Left renal cortex interstitium (tissue), 4 donors: ENCODE measurements at regions not wholly inside any gene's neighbourhood (a gene's known extent, or its start where the extent isn't known, plus 50 kb on each side); places are given as distances from the start of the nearest gene placed in this dataset.

Experiments
- DNase-seq, 4 donors: peaks; one replicate each; pipeline ENCODE4 v3.0.0-alpha.2; 2013; ENCODE audit warnings: low read depth in 4 of 4, low spot score in 2 of 4, missing footprints in 1 of 4

DNA sequence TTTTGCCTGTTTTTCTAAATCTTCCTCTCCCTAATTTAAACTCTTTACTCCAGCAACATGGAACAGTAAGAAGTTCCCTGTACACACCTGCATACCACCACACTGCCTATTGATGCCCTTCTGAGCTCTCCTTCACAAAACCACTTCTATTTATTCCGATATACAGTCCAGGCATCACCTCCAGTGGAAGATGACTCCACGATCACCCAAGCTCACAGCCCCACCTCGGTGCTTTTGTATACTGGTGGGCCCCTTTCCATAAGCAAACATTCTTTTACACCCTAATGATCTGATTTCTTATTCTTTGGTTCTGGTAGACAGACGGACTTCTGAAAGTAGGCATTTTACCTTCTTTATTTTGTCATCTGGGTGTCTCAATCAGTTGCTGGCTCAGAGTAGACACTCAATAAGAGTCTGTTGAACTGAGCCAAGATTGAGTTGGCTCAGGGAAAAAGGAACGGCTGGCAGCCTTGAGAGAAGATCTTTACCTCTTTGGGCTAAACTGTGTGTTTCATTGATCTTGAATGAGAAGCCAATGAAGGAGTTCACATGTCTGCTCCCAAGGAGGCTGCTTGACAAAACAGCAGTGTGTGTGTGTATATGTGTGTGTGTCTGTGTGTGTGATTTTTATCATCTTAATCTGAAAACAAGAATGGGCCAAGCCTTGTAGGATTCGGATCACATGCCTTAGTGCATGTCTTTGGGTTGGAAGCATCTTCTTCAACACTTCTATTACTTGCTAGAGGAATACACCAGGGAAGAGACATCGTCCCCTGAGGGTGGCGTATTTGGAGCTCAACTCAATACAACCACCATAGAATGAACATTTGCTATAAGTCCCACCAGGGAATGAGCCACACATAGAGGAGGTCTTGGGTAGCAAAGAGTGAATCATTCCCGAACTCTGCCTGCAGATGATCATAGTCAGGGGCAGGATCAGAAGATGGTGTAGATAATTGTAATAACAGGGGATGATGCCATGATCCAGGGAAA, 341.8 kb downstream of the CYRIA start:
- DNase-seq = no peak

DNA sequence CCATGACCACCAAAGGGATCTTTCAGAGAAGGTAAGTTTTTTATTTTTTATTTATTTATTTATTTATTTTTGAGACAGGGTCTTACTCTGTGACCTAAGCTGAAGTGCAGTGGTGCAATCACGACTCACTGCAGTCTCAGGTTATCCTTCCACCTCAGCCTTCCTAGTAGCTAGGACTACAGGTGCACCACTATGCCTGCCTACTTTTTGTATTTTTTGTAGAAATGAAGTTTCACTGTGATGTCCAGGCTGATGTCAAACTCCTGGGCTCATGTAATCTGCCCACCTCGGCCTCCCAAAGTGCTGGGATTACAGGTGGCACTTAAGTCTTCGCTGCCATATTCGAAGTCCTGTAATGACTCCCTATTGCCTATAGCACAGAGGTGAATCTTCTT, 342.5 kb downstream of the CYRIA start:
- no peak for DNase-seq

DNA sequence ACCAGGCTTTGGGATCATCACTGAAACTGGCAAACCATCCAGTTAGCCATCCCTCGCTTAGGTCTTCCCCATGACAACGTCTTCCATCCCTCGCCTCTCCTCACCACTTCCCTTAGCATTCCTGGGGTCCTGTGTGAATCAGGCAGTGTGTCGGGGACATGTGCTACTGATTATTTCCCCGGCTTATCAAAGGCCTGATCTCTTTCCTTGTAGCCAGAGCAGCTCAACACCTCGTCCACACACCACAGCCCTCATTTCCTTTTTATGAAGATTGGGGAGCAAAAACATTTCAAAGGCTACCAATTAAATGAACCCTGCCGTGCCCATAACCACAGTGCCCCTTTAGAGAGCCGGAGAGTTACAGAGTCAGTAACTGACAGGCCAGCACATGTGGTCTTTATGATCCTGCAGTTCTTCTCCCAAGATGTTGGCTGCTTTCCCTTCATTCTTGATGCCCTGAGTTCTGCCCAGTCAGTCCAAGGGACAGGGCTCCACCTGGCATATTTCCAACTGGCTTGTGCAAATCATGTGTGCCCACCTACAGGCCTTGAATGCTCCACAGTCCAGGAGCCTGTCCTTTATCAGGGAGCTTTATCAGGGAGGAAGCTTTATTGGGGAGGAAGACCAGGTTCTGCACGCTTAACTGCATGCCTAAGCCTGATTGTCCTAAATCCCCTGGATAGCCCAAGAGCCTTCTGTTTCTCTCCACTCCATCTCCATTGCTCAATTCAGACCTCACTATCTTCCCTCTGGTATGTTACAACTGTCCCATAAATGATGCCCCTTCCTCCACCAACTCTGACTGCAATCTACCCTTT, 343.1 kb downstream of the CYRIA start:
- no peak for DNase-seq

DNA sequence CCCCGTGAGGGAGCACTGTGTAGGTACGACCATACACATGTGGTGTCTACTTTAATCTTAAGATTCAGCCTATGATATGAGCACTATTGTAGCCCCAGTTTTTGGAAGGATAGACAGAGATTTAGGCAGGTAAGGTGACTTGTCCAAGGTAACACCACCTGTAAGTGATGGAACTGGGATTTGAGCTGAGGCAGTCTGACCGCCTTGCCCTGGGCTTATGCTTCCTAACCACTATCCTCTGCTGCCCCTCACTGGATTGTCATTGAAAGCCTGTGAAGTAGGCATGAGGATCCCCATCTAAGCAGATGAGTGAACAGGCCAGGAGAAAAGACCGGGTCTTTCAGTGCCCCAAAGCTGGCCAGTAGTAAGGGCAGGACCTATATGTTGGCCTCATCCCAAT, 343.8 kb downstream of the CYRIA start:
- no peak for DNase-seq

DNA sequence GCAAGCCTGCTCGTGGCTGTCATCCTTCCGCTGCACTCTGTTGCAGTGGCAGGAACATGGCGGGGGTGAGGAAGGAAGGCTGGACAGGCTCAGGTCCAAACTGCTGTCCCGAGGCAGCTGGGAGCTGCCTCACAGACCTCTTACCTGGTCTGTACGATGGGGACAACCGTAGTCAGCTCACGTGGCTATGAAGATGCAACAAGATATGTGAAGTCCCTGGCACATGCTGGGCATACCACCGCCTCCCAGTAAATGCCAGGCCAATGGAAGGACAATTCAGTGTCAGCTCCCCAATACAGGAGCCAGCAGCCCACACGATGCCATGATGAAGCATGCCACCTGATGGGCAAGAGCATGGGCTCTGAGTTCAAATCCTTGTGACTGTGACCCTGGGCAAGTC, 344.4 kb downstream of the CYRIA start:
- no peak for DNase-seq

DNA sequence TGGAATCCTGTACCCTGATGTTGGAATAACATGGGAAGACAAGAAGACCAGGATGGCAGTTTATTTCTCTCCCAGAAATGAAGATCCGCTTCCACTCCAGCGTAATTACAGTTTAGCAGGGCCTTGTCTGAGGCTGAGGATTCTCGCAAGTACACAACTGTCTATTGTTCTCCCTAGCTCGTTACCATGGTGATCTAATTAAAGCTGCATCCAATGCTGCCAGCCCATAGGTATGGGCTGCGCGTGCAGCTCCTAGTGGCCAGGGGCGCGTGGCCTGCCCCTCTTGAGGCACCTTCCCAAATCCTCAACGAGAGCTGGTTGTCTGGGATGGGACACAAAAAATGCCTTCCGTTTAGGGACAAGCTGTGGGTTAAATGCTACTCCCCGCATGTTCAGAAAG, 344.9 kb downstream of the CYRIA start:
- no peak for DNase-seq

DNA sequence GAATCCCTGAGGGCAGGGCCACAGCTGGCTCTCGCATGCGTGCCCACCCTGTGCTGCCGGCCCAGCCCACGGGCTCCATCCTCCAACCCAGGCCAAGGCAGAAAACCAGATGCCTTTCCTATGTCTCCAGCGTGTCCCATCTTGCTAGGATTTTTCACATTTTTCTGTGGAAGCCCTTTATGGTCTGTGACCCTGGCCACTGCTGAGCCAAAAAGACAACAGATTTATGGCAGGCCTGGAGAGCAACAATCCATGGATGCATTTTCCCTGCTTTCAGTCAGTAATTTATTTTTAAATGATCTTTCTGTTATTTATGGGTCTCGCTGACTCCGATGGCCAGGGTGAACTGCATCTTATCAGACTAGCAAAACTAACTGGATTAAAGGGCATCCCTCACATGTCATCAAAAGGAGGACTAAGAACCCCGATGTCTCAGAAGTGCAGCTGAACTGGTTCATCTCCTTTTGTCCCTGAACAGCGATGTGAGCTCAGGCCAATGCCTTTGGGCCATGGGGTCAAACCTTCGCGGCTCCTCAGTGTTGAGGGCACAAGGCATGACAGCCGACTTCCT, 346.0 kb downstream of the CYRIA start:
- DNase-seq = no peak

DNA sequence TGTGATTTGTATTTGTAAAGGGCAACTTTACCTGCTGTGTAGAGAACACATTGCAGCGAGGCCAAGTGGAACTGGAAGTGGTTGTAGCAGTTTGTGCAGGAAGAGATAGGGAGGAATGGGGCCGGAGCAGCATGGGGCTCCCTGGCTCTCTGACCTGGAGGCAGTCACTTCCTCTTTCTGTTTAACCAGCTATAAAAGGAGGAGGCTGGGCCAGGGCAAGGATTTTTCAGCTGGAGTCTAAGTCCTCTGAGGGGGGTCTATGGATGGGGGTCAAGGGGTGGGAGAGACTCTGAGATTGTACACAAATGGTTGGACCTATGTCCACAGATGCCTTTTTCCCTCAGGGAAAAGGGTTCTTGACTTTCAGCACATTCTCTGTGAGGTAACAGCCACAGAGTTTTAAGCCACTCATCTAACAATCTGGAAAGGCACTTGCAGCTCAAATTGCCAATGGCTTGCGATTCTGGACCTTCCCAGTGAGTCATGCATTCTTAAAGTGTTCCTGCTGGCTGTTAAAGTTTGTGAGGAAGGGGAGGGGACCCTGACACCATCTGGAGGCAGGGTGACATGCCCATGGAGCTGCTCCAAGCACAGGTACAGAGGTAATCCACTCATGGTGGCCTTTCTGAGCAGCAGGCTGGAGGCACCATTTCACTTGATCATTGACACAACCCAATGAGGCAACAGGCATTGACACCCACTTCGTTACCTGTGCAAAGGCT, 347.0 kb downstream of the CYRIA start:
- no peak for DNase-seq

DNA sequence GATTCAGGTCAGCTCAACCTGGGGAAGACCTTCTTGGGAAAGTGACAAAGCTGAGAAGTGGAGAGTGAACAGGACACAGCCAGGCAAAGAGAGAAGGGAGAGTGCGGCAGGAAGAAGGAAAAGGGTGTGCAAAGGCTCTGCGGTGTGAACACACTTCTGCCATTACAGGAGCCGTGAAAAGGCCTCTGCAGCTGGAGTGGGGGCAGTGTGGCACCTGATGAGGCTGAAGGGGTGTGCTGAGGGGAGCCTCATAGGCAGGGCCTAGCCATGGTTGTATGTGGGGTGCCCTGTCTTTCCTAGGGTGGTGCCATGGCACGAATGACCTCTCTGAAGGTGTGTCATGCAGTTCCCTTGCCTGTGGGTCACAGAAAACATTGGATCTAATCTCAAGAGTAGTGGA, 347.6 kb downstream of the CYRIA start:
- no peak for DNase-seq

DNA sequence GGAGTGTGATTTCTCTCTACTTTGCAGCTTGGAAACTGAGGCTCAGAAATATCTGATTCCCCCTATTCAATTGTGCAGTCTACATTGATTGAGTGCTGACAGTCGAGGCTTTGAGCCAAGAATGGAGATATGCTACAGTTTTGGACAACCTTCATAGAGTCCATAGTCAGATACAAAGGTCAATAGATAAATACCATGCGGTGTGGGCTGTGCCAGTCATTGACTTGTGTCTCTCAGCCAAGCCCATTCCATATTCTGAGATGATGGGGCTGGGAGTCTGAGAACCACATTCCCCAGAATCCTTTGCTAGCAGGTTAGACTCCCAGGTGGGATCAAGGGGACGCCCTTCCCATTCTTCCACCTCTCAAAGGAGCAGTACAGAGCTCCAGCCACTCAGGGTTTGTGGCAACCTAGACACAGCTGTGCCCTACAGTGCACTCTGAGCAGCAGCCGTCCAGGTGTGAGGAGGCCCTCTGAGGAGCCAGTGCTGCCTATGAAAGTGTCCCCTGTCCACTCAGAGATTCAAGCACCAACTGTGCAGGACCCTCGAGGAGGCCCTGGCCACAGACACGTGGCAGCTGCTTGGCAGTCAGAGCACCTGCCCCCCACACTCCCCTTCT, 348.3 kb downstream of the CYRIA start:
- DNase-seq = no peak

DNA sequence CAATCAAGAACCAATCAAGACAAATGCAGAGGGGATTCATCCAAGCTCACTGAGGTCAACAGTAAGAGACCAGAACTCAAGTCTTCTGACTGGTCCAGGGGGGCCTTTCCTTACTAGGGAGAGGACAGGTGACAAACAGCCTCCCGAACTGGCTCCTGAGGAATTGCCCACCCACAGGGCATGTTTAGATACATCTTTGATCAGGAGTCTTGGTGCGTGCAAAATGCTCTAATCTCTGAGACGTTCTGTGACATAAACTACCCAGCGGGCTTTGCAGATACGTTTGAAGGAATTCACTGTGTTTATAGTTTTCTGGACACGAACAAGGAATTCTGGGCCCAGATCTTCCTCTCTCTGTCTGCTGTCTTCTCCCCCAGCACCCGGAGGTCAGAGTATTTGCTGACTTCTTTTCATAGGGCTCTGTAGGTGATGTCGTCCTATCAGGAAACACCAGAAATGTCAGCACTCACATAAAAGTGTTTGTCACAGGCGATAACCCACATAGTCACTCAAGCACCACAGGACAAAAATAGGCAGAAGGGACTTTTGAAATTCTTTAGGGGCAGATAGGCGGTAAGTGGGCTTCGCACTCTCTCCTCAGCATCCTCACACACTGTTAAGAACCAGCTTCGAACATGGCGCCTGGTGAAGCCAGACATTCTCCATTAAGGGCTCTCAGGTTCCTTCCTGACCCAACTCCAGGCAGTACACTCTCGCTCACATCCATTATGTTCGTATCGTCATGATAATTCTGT, 349.0 kb downstream of the CYRIA start:
- no peak for DNase-seq

DNA sequence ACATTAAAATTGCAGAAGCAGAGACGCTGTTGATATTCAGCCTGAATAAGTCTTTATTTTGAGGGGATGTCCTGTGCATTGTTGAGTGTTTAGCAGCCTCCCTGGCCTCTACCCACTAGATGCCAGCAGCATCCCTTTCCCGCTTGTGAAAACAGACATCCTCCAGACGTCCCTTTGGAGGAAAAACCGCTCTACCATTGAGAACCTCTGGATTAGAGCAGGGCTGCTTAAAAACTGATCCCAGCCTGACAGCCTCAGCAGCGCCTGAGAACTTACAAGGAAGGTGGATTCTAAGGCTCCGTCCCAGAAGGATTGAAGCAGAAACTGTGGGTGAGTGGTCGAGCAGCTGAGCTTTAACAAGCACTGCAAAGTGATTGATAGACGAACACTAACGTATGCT, 349.7 kb downstream of the CYRIA start:
- DNase-seq = no peak

DNA sequence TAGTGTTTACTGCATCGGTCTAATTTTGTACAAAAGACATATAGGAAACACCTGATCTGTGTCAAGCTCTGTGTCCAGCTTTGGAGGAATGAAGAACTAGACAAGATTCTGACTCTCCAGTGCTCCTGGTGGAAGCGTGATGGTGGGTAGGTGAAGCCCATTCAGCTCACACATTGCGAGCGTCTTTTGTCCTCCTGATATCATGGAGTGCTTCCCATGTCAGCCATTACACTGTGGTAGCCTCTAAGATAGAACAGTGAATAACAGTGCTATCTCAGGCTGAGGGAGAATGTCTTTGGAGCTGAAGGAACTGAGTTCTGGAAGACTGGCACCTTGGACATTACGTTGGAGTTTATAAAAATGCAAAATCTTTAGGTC, 350.2 kb downstream of the CYRIA start:
- no peak for DNase-seq

DNA sequence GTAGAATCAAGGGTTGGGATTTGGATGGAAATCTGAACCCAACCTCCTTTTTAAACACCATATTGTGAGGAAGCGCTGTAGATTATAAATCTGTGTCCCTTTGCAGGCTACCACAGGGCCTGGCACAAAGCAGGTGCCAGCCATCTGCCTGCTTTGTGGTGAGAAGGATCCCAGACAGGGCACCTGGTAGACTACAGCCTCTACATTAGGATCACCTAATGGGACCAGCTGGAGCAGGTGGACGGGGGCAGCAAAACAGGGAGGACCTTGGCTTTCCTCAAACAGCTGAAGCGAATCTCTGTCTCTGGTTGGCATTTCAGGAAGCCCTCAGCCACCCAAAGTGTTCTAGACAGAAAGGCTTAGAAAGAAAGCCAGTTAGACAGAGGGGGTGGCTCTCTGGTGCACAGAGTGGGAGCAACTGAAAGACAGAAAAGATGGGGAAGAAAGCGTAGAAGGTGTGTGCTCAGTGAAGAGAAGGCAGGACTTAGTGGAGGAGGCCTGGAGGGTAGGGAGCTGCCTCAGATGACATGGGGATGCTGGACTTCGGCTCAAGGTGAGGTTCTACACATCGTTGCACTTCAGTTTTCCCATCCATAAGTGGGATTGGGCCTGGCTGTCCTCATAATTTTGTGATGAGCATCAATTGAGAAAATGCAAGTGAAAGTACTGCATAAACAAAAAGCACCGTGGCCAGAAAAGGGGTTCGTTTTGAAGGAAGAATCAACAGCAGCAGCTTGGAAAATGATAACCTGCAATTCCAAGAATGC, 350.8 kb downstream of the CYRIA start:
- no peak for DNase-seq

DNA sequence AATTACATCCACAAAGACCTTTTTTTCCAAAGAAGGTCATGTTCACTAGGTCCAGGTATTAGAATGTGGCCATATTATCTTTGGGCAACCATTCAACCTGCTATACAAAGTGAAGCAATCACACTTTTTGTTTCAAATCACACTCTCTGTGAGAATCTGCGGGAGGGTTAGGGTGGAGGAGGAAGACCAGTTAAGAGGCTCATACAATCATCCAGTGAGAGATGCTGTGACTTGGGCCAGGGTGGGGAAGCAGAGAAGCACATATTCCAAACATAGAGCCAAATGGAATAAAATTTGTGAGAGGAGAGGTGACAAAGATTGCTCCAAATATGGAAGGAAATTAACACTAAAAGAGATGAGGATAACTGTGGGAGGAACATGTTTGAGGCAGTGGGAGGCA, 351.6 kb downstream of the CYRIA start:
- no peak for DNase-seq

DNA sequence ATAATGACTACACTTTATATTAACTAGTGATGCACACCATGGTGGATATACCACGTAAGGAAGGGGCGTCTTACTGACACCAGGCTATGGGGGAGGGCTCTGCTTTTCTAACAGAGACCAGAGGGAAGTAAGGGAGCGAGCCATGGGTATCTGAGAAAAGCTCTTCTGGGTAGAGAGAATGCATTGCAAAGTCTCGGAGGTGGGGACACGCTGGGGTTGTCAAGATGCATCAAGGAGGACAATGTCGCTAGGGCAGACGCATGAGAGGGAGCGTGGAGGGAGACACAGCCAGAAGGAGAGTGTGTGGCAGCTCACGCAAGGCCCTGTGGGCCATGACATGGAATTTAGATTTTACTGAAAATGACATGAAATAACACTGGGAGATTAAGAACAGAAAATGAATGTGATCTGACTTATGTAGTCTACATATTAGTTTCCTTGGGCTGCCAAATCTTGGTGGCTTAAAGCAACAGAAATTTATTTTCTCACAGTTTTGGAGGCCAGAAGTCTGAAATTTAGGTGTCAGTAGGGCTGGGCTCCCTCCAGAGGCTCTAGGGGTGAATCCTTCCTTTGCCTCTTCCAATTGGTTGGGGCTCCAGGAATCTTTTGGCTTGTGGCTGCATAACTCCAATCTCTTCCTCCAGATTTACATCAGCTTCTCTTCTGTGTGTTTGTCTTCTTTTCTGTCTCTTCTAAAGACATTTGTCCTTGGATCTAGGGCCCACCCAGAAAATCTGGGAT, 352.2 kb downstream of the CYRIA start:
- DNase-seq = no peak

DNA sequence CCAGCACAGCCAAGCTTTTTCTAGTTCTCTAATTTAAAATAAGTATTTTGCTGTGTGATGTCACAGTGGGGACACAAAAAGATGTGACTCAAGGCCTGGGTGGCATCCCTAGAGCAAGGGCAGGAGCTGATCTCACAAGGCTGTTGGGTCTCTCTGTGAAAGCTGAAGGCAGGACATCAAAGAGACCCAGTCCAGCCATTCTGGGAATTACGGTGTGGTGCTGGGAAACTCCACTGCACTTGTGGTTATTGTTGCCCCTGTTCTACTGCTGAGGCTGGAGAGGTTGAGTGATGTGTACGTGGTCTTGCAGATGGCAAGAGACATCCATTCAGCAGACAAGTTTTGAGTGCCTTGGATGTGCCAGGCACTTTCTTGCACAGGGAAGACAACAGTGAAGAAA, 352.9 kb downstream of the CYRIA start:
- DNase-seq = no peak
